Neural cell (in vitro differentiated cells): ENCODE measurements at regions not wholly inside any gene's neighbourhood (a gene's known extent, or its start where the extent isn't known, plus 50 kb on each side); places are given as distances from the start of the nearest gene placed in this dataset.

ENCODE experiments used
- EZH2 ChIP-seq: fragments of 200-600, 300-800 bp; shearing (Covaris generic), sonication (generic); IDR thresholded peaks from 2 replicates; pipeline ENCODE4 v1.6.1; 2014; ENCODE audit warnings: antibody characterized with exemption, low read length, borderline replicate concordance, mild to moderate bottlenecking; ENCODE audit not compliant: insufficient read depth, poor library complexity, severe bottlenecking
- MXI1 ChIP-seq: fragments of 450-650 bp; conservative IDR thresholded peaks from 2 replicates; pipeline ENCODE4 v1.6.1; 2014; ENCODE audit warnings: antibody characterized with exemption, mild to moderate bottlenecking; ENCODE audit not compliant: poor library complexity, severe bottlenecking

DNA sequence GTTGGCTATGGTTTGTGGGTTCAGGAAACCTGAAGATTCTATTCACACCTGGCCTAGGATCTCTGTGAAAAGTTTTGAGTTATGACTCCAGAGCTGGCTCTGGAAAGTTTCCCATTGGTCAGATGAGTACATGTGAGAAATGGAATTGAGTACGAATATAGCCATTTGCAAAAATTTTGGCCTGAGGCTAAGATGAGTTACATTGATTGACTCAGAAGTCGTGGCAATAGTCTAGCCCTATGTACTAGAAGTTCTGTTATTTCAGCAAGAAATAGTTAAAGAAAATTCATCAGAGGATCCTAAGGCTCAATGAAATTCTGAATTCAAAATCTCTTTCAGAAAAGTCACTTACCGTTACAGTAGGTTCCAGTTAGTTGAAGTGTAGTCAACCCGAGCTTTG, 109.9 kb downstream of the PTCSC3 start:
- TF ChIP-seq MXI1: no peak
- no peak for TF ChIP-seq EZH2
